ENCODE measurements at regions not wholly inside any gene's neighbourhood (a gene's known extent, or its start where the extent isn't known, plus 50 kb on each side); places are given as distances from the start of the nearest gene placed in this dataset.

GRCh38 chr10:43944381-43945093 is 295.9 kb upstream of the ZNF32 start:
- Histone ChIP-seq H3K36me3 (ENCODE audit: control insufficient read depth in 2 of 2, insufficient read depth in 2 of 2, low read length in 2 of 2) (no peaks in the 10 kb centered on the region), H3K27ac (ENCODE audit: low read depth in 2 of 2, low read length in 2 of 2) (no peak overlapping the region), H3K4me3 (ENCODE audit: low read length in 2 of 2) (no peak overlapping the region), H3K9me3 (ENCODE audit: control insufficient read depth in 2 of 2, low read length in 2 of 2) (no peaks in the 10 kb centered on the region), H3K9ac (ENCODE audit: low read depth in 1 of 2, low read length in 2 of 2) (no peak overlapping the region), H3K4me1 (ENCODE audit: control insufficient read depth in 2 of 2, insufficient read depth in 2 of 2, low read length in 2 of 2) (no peaks in the 10 kb centered on the region), H3K27me3 (ENCODE audit: control insufficient read depth in 2 of 2, insufficient read depth in 2 of 2, low read length in 2 of 2) (no peaks in the 10 kb centered on the region)

GRCh38 chr10:43943818-43944360 is 295.2 kb upstream of the ZNF32 start:
- H3K9ac ChIP-seq (ENCODE audit: low read depth in 1 of 2, low read length in 2 of 2), result no peak overlapping the region

GRCh38 chr10:43943119-43943817 is 294.6 kb upstream of the ZNF32 start:
- no peaks in the 10 kb centered on the region for H3K36me3 ChIP-seq (ENCODE audit: control insufficient read depth in 2 of 2, insufficient read depth in 2 of 2, low read length in 2 of 2)
- H3K27me3 ChIP-seq (ENCODE audit: control insufficient read depth in 2 of 2, insufficient read depth in 2 of 2, low read length in 2 of 2), result no peaks in the 10 kb centered on the region
- H3K27ac ChIP-seq (ENCODE audit: low read depth in 2 of 2, low read length in 2 of 2), result no peak overlapping the region
- H3K9ac ChIP-seq (ENCODE audit: low read depth in 1 of 2, low read length in 2 of 2), result no peak overlapping the region
- H3K4me3 ChIP-seq (ENCODE audit: low read length in 2 of 2), result no peak overlapping the region
- no peaks in the 10 kb centered on the region for H3K4me1 ChIP-seq (ENCODE audit: control insufficient read depth in 2 of 2, insufficient read depth in 2 of 2, low read length in 2 of 2)
- no peaks in the 10 kb centered on the region for H3K9me3 ChIP-seq (ENCODE audit: control insufficient read depth in 2 of 2, low read length in 2 of 2)

More at GRCh38 chr10:43943818-43944360, 295.2 kb upstream of the ZNF32 start:
- Histone ChIP-seq H3K36me3 (ENCODE audit: control insufficient read depth in 2 of 2, insufficient read depth in 2 of 2, low read length in 2 of 2) (no peaks in the 10 kb centered on the region), H3K9me3 (ENCODE audit: control insufficient read depth in 2 of 2, low read length in 2 of 2) (no peaks in the 10 kb centered on the region), H3K4me3 (ENCODE audit: low read length in 2 of 2) (no peak overlapping the region), H3K4me1 (ENCODE audit: control insufficient read depth in 2 of 2, insufficient read depth in 2 of 2, low read length in 2 of 2) (no peaks in the 10 kb centered on the region), H3K27ac (ENCODE audit: low read depth in 2 of 2, low read length in 2 of 2) (no peak overlapping the region), H3K27me3 (ENCODE audit: control insufficient read depth in 2 of 2, insufficient read depth in 2 of 2, low read length in 2 of 2) (no peaks in the 10 kb centered on the region)

- H3K9ac ChIP-seq (ENCODE audit: low read depth in 1 of 2, low read length in 2 of 2), result no peak overlapping the region
- no peaks in the 10 kb centered on the region for H3K36me3 ChIP-seq (ENCODE audit: control insufficient read depth in 2 of 2, insufficient read depth in 2 of 2, low read length in 2 of 2)
- no peaks in the 10 kb centered on the region for H3K27me3 ChIP-seq (ENCODE audit: control insufficient read depth in 2 of 2, insufficient read depth in 2 of 2, low read length in 2 of 2)
- H3K27ac ChIP-seq (ENCODE audit: low read depth in 2 of 2, low read length in 2 of 2), result no peak overlapping the region
- no peaks in the 10 kb centered on the region for H3K4me1 ChIP-seq (ENCODE audit: control insufficient read depth in 2 of 2, insufficient read depth in 2 of 2, low read length in 2 of 2)
- H3K9me3 ChIP-seq (ENCODE audit: control insufficient read depth in 2 of 2, low read length in 2 of 2), result no peaks in the 10 kb centered on the region
- H3K4me3 ChIP-seq (ENCODE audit: low read length in 2 of 2), result no peak overlapping the region
These were observed 293.6 kb upstream of the ZNF32 start for GRCh38 chr10:43942096-43942850.

- H3K9me3 ChIP-seq (ENCODE audit: control insufficient read depth in 2 of 2, low read length in 2 of 2), result no peaks in the 10 kb centered on the region
- H3K27me3 ChIP-seq (ENCODE audit: control insufficient read depth in 2 of 2, insufficient read depth in 2 of 2, low read length in 2 of 2), result no peaks in the 10 kb centered on the region
- H3K27ac ChIP-seq (ENCODE audit: low read depth in 2 of 2, low read length in 2 of 2), result no peak overlapping the region
- H3K36me3 ChIP-seq (ENCODE audit: control insufficient read depth in 2 of 2, insufficient read depth in 2 of 2, low read length in 2 of 2), result no peaks in the 10 kb centered on the region
- H3K9ac ChIP-seq (ENCODE audit: low read depth in 1 of 2, low read length in 2 of 2), result no peak overlapping the region
- no peak overlapping the region for H3K4me3 ChIP-seq (ENCODE audit: low read length in 2 of 2)
- no peaks in the 10 kb centered on the region for H3K4me1 ChIP-seq (ENCODE audit: control insufficient read depth in 2 of 2, insufficient read depth in 2 of 2, low read length in 2 of 2)
These were observed 292.5 kb upstream of the ZNF32 start for GRCh38 chr10:43940898-43941837.

GRCh38 chr10:43939939-43940820 is 291.5 kb upstream of the ZNF32 start:
- Histone ChIP-seq H3K36me3 (ENCODE audit: control insufficient read depth in 2 of 2, insufficient read depth in 2 of 2, low read length in 2 of 2) (no peaks in the 10 kb centered on the region), H3K4me3 (ENCODE audit: low read length in 2 of 2) (no peak overlapping the region), H3K27ac (ENCODE audit: low read depth in 2 of 2, low read length in 2 of 2) (no peak overlapping the region), H3K9ac (ENCODE audit: low read depth in 1 of 2, low read length in 2 of 2) (no peak overlapping the region), H3K4me1 (ENCODE audit: control insufficient read depth in 2 of 2, insufficient read depth in 2 of 2, low read length in 2 of 2) (no peaks in the 10 kb centered on the region), H3K9me3 (ENCODE audit: control insufficient read depth in 2 of 2, low read length in 2 of 2) (no peaks in the 10 kb centered on the region), H3K27me3 (ENCODE audit: control insufficient read depth in 2 of 2, insufficient read depth in 2 of 2, low read length in 2 of 2) (no peaks in the 10 kb centered on the region)

- H3K36me3 ChIP-seq (ENCODE audit: control insufficient read depth in 2 of 2, insufficient read depth in 2 of 2, low read length in 2 of 2), result no peaks in the 10 kb centered on the region
- H3K4me3 ChIP-seq (ENCODE audit: low read length in 2 of 2), result no peak overlapping the region
- H3K9ac ChIP-seq (ENCODE audit: low read depth in 1 of 2, low read length in 2 of 2), result no peak overlapping the region
- H3K27me3 ChIP-seq (ENCODE audit: control insufficient read depth in 2 of 2, insufficient read depth in 2 of 2, low read length in 2 of 2), result no peaks in the 10 kb centered on the region
- no peaks in the 10 kb centered on the region for H3K4me1 ChIP-seq (ENCODE audit: control insufficient read depth in 2 of 2, insufficient read depth in 2 of 2, low read length in 2 of 2)
- no peaks in the 10 kb centered on the region for H3K9me3 ChIP-seq (ENCODE audit: control insufficient read depth in 2 of 2, low read length in 2 of 2)
- H3K27ac ChIP-seq (ENCODE audit: low read depth in 2 of 2, low read length in 2 of 2), result no peak overlapping the region
These were observed 290.8 kb upstream of the ZNF32 start for GRCh38 chr10:43939389-43939938.

GRCh38 chr10:43938810-43939209 is 290.1 kb upstream of the ZNF32 start:
- Histone ChIP-seq H3K27ac (ENCODE audit: low read depth in 2 of 2, low read length in 2 of 2) (no peak overlapping the region), H3K36me3 (ENCODE audit: control insufficient read depth in 2 of 2, insufficient read depth in 2 of 2, low read length in 2 of 2) (no peaks in the 10 kb centered on the region), H3K4me3 (ENCODE audit: low read length in 2 of 2) (no peak overlapping the region), H3K9ac (ENCODE audit: low read depth in 1 of 2, low read length in 2 of 2) (no peak overlapping the region), H3K9me3 (ENCODE audit: control insufficient read depth in 2 of 2, low read length in 2 of 2) (no peaks in the 10 kb centered on the region), H3K4me1 (ENCODE audit: control insufficient read depth in 2 of 2, insufficient read depth in 2 of 2, low read length in 2 of 2) (no peaks in the 10 kb centered on the region), H3K27me3 (ENCODE audit: control insufficient read depth in 2 of 2, insufficient read depth in 2 of 2, low read length in 2 of 2) (no peaks in the 10 kb centered on the region)

Data from mucosa of rectum (tissue), 2 donors.